Sigmoid colon (tissue), 4 donors: ENCODE measurements at regions not wholly inside any gene's neighbourhood (a gene's known extent, or its start where the extent isn't known, plus 50 kb on each side); places are given as distances from the start of the nearest gene placed in this dataset.
"Not testable (repeated sequence)": the region's sequence is repeated elsewhere in the genome, so short reads cannot be mapped to it uniquely, and the experiment has no call there.

Experiments used
- POLR2AphosphoS5 ChIP-seq, 4 donors: sonication (generic); formaldehyde crosslinking; IDR thresholded peaks; one replicate each; pipeline ENCODE4 v1.6.1; 2017; ENCODE audit warnings: antibody characterized with exemption in 4 of 4
- TF ChIP-seq, protein P1 (sequence below), 4 experiments: fragments of 450-650 bp in 3 of 4; fragments of 200-600 bp in 1 of 4; IDR thresholded peaks; one replicate each; pipeline ENCODE4 v1.5.1; 2016 to 2019; ENCODE audit warnings: antibody characterized with exemption in 4 of 4, mild to moderate bottlenecking in 3 of 4, moderate library complexity in 2 of 4

DNA sequence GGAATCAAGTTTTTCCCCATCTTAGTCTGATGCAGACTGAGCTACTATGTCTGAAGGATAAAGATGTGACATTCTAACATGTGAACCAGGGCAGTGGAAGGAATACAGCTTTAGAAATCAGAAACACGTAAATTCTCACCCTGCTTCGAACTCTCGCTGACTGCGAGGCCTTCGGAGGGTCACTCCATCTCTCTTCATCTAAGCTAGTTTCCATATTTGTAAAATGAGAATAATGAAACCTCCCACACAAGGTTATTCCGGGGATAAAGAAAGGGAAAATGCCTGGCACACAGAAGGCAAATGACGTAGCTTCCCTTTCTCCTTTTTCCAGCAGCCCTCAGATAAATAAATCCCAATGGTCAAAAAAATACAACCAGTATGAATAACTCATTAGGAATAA lies 152.0 kb downstream of the ATP6V0E2 start:
- TF ChIP-seq, protein P1, sequence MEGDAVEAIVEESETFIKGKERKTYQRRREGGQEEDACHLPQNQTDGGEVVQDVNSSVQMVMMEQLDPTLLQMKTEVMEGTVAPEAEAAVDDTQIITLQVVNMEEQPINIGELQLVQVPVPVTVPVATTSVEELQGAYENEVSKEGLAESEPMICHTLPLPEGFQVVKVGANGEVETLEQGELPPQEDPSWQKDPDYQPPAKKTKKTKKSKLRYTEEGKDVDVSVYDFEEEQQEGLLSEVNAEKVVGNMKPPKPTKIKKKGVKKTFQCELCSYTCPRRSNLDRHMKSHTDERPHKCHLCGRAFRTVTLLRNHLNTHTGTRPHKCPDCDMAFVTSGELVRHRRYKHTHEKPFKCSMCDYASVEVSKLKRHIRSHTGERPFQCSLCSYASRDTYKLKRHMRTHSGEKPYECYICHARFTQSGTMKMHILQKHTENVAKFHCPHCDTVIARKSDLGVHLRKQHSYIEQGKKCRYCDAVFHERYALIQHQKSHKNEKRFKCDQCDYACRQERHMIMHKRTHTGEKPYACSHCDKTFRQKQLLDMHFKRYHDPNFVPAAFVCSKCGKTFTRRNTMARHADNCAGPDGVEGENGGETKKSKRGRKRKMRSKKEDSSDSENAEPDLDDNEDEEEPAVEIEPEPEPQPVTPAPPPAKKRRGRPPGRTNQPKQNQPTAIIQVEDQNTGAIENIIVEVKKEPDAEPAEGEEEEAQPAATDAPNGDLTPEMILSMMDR (IDR thresholded peaks at IDR 0.05) = not testable (repeated sequence)
- TF ChIP-seq POLR2AphosphoS5 (IDR thresholded peaks at IDR 0.05) = not testable (repeated sequence)
